Stimulated activated CD4-positive, alpha-beta T cell treated with anti-CD3 and anti-CD28 coated beads, Interleukin-12 subunit alpha, Interleukin-12 subunit beta, amount 100 ng/mL, for 4 hours (primary cell): ENCODE measurements at regions not wholly inside any gene's neighbourhood (a gene's known extent, or its start where the extent isn't known, plus 50 kb on each side); places are given as distances from the start of the nearest gene placed in this dataset.
"Not testable (repeated sequence)": the region's sequence is repeated elsewhere in the genome, so short reads cannot be mapped to it uniquely, and the experiment has no call there.

Source experiments
- DNase-seq: peaks from one replicate; pipeline ENCODE4 v3.0.0-alpha.2; 2020

DNA sequence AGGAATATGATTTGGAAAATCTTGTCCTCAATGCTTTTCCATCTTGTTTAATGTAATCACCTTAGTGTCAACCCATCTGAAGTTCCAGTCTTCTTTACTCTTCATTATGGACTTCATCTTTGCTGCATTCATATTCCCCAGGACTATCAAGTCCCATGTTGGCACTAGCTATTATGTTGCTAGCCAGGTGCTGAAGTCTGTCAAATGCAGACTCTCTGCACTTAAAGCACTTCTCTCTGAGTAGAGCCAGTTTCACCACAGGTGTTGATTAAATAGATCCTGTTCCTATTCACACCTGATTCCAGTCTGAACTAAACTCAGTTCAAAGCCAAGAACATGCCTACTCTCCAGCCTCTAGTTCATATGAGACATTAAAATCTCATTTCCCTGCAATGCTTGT lies 75.0 kb upstream of the PKN2 start:
- no peak for DNase-seq

DNA sequence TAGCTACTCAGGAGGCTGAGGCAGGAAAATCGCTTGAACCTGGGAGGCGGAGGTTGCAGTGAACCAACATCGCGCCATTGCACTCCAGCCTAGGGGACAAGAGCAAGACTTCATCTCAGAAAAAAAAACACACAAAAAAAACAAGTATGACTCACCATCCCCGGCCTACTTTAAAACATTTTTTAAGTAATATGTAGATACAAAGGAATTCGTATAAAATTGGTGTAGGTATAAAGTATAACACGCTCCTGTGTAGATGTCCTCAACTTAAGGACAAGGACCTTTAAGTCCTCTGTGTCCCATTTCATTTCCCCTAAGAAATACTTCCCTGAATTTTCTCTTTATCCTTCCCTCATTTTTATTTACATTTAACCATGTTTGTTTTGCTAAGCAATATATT lies 73.4 kb upstream of the PKN2 start:
- no peak for DNase-seq

DNA sequence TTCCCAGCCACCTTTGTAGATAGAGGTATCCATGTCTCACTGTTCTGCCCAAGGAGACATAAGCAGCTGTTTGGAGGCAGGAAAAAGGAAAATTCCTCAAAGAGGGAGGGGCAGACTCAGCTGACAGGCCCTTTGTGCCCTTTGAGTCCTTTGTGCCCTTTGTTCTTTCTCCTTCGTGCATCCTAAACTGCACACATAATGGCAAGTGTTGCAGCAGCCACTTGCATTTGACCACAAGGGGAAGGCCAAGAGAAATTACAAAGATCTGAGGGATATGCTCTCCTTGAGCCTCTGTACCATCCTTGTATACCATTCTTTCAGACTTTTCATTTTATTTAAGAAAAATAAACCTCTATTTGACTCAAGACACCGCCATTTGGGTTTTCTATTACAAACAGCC lies 71.8 kb upstream of the PKN2 start:
- no peak for DNase-seq

DNA sequence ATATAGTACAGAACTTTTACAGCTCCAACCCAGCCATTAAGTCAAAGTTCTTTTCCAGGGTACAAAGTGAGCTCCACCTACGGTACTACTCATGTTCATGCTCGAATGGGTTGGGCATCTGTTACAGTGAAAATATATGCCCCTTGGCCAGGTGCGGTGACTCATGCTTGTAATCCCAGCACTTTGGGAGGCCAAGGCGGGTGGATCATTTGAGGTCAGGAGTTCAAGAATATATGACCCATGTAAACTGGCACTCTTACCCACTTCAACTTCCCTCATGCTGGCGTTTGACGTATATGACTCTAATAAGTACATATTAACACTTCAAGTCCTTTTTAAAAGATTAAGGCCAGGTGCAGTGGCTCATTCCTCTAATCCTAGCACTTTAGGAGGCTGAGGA lies 71.3 kb upstream of the PKN2 start:
- no peak for DNase-seq

DNA sequence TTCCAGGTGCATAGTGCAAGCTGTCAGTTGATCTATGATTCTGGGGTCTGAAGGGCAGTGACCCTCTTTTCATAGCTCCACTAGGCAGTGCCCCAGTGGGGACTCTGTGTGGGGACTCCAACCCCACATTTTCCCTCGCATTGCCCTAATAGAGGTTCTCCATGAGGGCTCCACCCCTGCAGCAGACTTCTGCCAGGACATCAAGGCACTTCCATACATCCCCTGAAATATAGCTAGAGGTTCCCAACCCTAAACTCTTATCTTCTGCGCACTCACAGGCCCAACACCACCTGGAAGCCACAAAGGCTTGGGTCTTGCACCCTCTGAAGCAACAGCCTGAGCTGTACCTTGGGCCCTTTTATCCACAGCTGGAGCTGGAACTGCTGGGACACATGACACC lies 65.7 kb upstream of the PKN2 start:
- DNase-seq: no peak

GRCh38 chr1:88623101-88623500 lies 61.0 kb upstream of the PKN2 start:
- DNase-seq: not testable (repeated sequence)
